ENCODE measurements at regions not wholly inside any gene's neighbourhood (a gene's known extent, or its start where the extent isn't known, plus 50 kb on each side); places are given as distances from the start of the nearest gene placed in this dataset.

GRCh38 chr16:86181526-86181925 lies 282.6 kb downstream of the IRF8 start:
- Histone ChIP-seq H3K36me3 (ENCODE audit: control insufficient read depth in 1 of 2, insufficient read depth in 2 of 2, low read length in 2 of 2) (no peaks in the 10 kb centered on the region), H3K4me3 (replicated peaks in 1 of 2; ENCODE audit: low read depth in 1 of 2, low read length in 2 of 2) (no peak overlapping the region), H3K9me2 (ENCODE audit: insufficient read depth) (no peaks in the 10 kb centered on the region), H2AFZ (ENCODE audit: low read depth, low read length, poor library complexity, severe bottlenecking) (no peak overlapping the region), H3K27ac (ENCODE audit: low read depth, low read length) (no peak overlapping the region), H3K4me1 (ENCODE audit: control insufficient read depth in 1 of 2, insufficient read depth in 2 of 2, low read length in 2 of 2) (no peaks in the 10 kb centered on the region), H3K9me3 (ENCODE audit: control insufficient read depth in 1 of 2, insufficient read depth in 1 of 2, low read depth in 1 of 2, low read length in 2 of 2) (no peaks in the 10 kb centered on the region), H3K27me3 (ENCODE audit: insufficient read depth, low read length) (peaks cover 74% of the 10 kb centered on the region), H3K79me2 (ENCODE audit: insufficient read depth, low read length) (no peaks in the 10 kb centered on the region), H4K20me1 (ENCODE audit: insufficient read depth) (no peaks in the 10 kb centered on the region), H3K4me2 (ENCODE audit: low read length) (no peak overlapping the region), H3K9ac (ENCODE audit: low read length) (no peak overlapping the region)
- intact Hi-C loops (cut with micrococcal nuclease) = no loop called here
- TF ChIP-seq CEBPB (IDR thresholded peaks at IDR 0.05; ENCODE audit: low read depth) (no peak), CTCF (IDR thresholded peaks at IDR 0.05 in 2 of 3, conservative IDR thresholded peaks at IDR 0.05 in 1 of 3; ENCODE audit: borderline replicate concordance in 1 of 3, insufficient read depth in 1 of 3, low read depth in 2 of 3, low read length in 2 of 3) (no peak), ZFX (IDR thresholded peaks at IDR 0.05) (no peak), EZH2 (IDR thresholded peaks at IDR 0.05) (no peak), JUND (IDR thresholded peaks at IDR 0.05) (no peak), ZBTB33 (IDR thresholded peaks at IDR 0.05; ENCODE audit: extremely low read depth, insufficient replicate concordance, low read length) (no peak)
- peak; percentile 73 for ATAC-seq
- CTCF ChIA-PET = no interaction called here
- RAD21 ChIA-PET (ENCODE audit: low non-redundant PET in 1 of 2, low total read pairs in 2 of 2, uncharacterized antibody in 2 of 2, unreplicated experiment in 2 of 2) = no interaction called here
- no TSS peak for BruUV-seq (replicated peaks)
- POLR2A ChIA-PET = no interaction called here
- no peak for DNase-seq (ENCODE audit: low read depth, low spot score)
